NCI-H2196 treated with DMSO at 0.1 percent for 48 hours (cell line): ENCODE measurements at regions not wholly inside any gene's neighbourhood (a gene's known extent, or its start where the extent isn't known, plus 50 kb on each side); places are given as distances from the start of the nearest gene placed in this dataset.

Experiments
- DNase-seq: peaks from one replicate; lab custom pipeline; 2025; ENCODE audit not compliant: unreplicated experiment; lab: John Stamatoyannopoulos, UW

GRCh38 chr1:234661317-234661928 lies 51.4 kb upstream of the IRF2BP2 start:
- DNase-seq, result no peak

GRCh38 chr1:234660536-234661316 lies 50.7 kb upstream of the IRF2BP2 start:
- DNase-seq, result no peak
